Heart right ventricle (tissue), 16 donors: ENCODE measurements at regions not wholly inside any gene's neighbourhood (a gene's known extent, or its start where the extent isn't known, plus 50 kb on each side); places are given as distances from the start of the nearest gene placed in this dataset.

Experiments used
- ATAC-seq, 8 donors: fragments of 200-7000 bp; cut with Tn5 transposase; one replicate each; pipeline ENCODE4 v1.9.1; 2020; ENCODE audit warnings: mild to moderate bottlenecking in 8 of 8, moderate library complexity in 8 of 8, moderate number of reproducible peaks in 1 of 8
- DNase-seq, 2 donors: peaks; one replicate each; pipeline ENCODE4 v3.0.0-alpha.2; 2020
- H3K27ac ChIP-seq, 10 donors: fragments of 200-600 bp; sonication (generic) in 2 of 10; one replicate each; pipeline versions ENCODE4 v1.5.0 to v1.8.0; 2020 to 2022; ENCODE audit warnings: mild to moderate bottlenecking in 3 of 10
- H3K27me3 ChIP-seq, 7 donors: fragments of 200-600 bp; one replicate each; pipeline ENCODE4 v1.8.0; 2021 to 2022; ENCODE audit warnings: mild to moderate bottlenecking in 2 of 7
- H3K36me3 ChIP-seq, 9 donors: fragments of 200-600 bp; sonication (generic) in 1 of 9; one replicate each; pipeline versions ENCODE4 v1.5.0 to v1.8.0; 2020 to 2022; ENCODE audit warnings: mild to moderate bottlenecking in 2 of 9
- H3K4me1 ChIP-seq, 9 donors: fragments of 200-600 bp; sonication (generic) in 1 of 9; one replicate each; pipeline versions ENCODE4 v1.5.0 to v1.8.0; 2020 to 2022; ENCODE audit warnings: mild to moderate bottlenecking in 4 of 9
- H3K4me3 ChIP-seq, 10 donors: fragments of 200-600 bp; sonication (generic) in 2 of 10; one replicate each; pipeline versions ENCODE4 v1.5.0 to v1.8.0; 2020 to 2022; ENCODE audit warnings: mild to moderate bottlenecking in 7 of 10, moderate library complexity in 2 of 10
- H3K9me3 ChIP-seq, 11 donors: fragments of 200-600 bp in 10 of 11; sonication (generic) in 2 of 11; one replicate each; pipeline versions ENCODE4 v1.5.0 to v1.8.0; 2013 to 2022; ENCODE audit warnings: mild to moderate bottlenecking in 2 of 11, control low read depth in 1 of 11, moderate library complexity in 1 of 11
- WGBS, 2 donors: extraction: QIAGEN DNeasy Blood & Tissue Kit; methylation state at CpG; one replicate each; pipeline ENCODE4 v1.1.7; 2013; ENCODE audit warnings: inconsistent platforms in 1 of 2; 5-methylcytosine and 5-hydroxymethylcytosine counted together
- intact Hi-C, 10 donors: fragments of 100-400 bp; cut with DNase I; formaldehyde crosslinking; loops; one replicate each; pipeline versions ENCODE4 v1.11.1 to v1.14.2; 2022
- TF ChIP-seq, protein P1 (sequence below), 9 donors: fragments of 200-600 bp; sonication (generic) in 2 of 9; IDR thresholded peaks; one replicate each; pipeline versions ENCODE4 v1.5.0 to v1.8.0; 2021 to 2022; ENCODE audit warnings: antibody characterized with exemption in 9 of 9, mild to moderate bottlenecking in 5 of 9, moderate library complexity in 1 of 9
- donor health status: Arrhythmogenic right ventricular cardiomyopathy.
- donor health status: ischemic (EF 13 %, LVEDD 7.1; RV severe dilation, severe dysfunction).
- donor health status: healthy with polysubstance abuse.
- donor health status: DM: no; HTN: yes; CAD: no.
- donor health status: DM: no; HTN: no; CAD: no.
- donor health status: ischemic (EF 25% LVEDD 6.9; RV normal size, moderate dysfunction).
- donor health status: ischemic (EF 25% LVEDD 5.7; RV mildly dilated, moderate dysfunction).
- donor health status: healthy.
- donor health status: DM: yes; HTN: yes; CAD: no.
- donor health status: Ischemic cardiomyopathy.
- donor health status: ischemic (EF 35%, LVEDD 5.7; RV mildly dilated, moderate dysfunction).
- donor health status: nonischemic (EF 11% LVEDD 7.7; RV severe dilation, severe dysfunction).
- donor health status: DM: yes; HTN: yes; CAD: no.
- donor health status: PGD.
- donor health status: ischemic (EF 29% LVEDD 5.4; RV normal size, mild dysfunction).
- donor health status: nonischemic (EF 23%, LVEDD 6.1; RV moderate dilation, normal function).

DNA sequence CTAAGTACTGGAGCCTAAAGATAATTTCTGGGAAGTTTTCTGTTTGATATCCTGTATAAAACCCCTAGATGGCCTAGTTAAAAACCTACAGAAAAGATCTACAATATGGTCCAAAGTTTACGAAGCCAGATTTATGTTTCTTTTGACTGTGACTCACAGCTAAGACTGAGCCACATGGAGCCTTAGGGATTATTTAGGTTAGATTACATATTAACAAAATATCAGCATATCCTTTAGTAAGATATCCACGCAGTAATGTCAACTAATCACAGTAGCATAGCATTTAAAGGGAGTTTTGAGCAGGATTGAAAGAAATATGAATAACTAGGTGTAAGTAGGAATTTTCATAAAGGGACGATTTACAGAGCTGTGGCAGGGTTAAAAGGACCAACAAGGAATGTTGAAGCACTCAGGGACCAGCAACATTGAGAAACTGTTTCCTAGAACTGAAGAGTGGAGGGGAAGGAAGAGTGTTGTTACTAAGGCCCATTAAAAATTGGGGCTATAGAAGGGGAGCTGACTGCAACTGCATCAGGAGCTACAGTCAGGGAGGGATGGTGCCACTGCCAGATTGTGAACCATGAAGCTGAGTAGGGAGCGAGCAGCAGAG lies 155.5 kb downstream of the DACT1 start:
- 81 to 85% methylated on average over 4 of the region's 4 CpGs for WGBS, 2 donors
- intact Hi-C loops: no loop called here
- peaks cover 0 to 6% (median 0%) of the 10 kb centered on the region in 7 donors for H3K27me3 ChIP-seq
- DNase-seq (no peak), ATAC-seq (no peak)
- peaks cover 0 to 29% (median 3%) of the 10 kb centered on the region in 9 donors for H3K4me1 ChIP-seq
- H3K9me3 ChIP-seq: no peaks in the 10 kb centered on the region
- TF ChIP-seq, protein P1, sequence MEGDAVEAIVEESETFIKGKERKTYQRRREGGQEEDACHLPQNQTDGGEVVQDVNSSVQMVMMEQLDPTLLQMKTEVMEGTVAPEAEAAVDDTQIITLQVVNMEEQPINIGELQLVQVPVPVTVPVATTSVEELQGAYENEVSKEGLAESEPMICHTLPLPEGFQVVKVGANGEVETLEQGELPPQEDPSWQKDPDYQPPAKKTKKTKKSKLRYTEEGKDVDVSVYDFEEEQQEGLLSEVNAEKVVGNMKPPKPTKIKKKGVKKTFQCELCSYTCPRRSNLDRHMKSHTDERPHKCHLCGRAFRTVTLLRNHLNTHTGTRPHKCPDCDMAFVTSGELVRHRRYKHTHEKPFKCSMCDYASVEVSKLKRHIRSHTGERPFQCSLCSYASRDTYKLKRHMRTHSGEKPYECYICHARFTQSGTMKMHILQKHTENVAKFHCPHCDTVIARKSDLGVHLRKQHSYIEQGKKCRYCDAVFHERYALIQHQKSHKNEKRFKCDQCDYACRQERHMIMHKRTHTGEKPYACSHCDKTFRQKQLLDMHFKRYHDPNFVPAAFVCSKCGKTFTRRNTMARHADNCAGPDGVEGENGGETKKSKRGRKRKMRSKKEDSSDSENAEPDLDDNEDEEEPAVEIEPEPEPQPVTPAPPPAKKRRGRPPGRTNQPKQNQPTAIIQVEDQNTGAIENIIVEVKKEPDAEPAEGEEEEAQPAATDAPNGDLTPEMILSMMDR (IDR thresholded peaks at IDR 0.05): no peak
- no peak overlapping the region for H3K27ac ChIP-seq
- no peaks in the 10 kb centered on the region for H3K36me3 ChIP-seq
- no peak overlapping the region for H3K4me3 ChIP-seq

DNA sequence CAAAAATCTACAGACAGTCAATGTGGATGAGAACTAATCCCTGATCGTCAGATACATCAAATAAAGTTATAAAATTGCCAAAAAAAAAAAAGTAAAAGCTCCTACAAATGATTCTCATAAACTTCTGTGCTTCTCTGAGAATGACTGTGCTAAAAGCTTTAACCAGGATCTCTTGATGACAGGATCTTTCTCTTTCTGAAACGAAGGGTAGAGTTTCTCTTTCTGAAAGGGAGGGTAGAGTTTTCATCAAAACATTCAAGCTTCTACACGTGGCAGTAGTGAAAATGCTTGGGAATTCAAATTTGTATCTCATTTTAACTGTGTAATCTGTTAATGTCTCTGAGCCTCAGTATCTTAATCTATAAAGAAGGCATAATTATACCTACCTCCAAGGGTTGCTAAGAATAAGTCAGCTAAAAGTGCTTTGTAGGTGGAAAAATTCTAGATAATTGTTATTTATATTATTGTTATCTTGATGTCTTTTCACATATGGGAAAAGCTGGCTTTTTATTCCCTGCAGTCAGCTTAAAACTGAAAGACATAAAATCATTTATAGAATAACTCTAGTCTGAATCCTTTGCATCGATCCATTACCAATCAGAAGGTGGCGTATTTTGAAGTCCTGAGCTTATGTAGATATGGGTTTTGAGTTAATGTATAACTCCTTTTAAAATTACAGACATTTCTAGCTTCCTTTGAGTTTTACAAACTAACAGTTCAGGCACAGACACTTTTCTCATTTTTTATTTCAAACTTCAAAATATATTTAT lies 157.4 kb downstream of the DACT1 start:
- TF ChIP-seq, protein P1 (IDR thresholded peaks at IDR 0.05): no peak
- Histone ChIP-seq H3K36me3 (no peaks in the 10 kb centered on the region), H3K27ac (no peak overlapping the region), H3K4me3 (no peak overlapping the region), H3K27me3 (peaks cover 0 to 6% (median 0%) of the 10 kb centered on the region in 7 donors), H3K9me3 (no peaks in the 10 kb centered on the region), H3K4me1 (peaks cover 0 to 14% (median 0%) of the 10 kb centered on the region in 9 donors)
- intact Hi-C loops: no loop called here
- WGBS, 2 donors: 70 to 76% methylated on average over 5 of the region's 5 CpGs
- no peak for ATAC-seq
- no peak for DNase-seq

DNA sequence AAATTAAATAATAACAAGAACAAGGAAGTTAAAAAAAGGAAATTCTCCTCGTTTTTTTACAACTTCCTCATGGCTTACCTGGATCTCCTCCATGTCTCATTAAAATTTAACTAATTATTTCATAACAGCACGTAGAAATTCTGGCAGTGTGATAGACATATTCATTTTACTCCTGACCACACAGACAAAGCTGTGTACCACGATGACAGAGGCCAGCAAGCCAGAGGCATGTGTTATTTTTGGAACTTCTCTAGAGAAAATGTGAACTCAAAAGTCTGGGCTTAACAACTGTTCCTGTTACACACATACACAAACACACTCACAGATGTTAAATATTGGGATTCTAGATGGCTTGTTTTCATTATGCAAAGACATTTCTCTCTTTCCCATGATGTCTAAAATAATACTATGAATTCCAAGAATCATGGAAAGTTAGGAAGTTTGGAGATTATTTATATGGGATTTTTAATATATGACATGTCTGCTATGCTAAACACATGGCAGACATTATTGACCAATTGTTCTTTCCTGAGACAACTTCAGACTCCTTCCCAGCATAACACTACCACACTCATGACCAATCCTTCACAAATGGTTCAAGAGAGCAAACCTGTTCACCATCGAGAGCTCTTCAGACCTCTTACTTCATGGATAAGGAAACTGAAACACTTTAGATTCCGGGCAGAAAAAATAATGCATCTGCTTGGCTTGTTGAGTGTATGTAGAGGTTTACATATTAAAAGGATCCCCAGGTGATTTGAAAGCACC lies 158.7 kb downstream of the DACT1 start:
- ATAC-seq: no peak
- H3K4me3 ChIP-seq: no peak overlapping the region
- intact Hi-C loops: no loop called here

DNA sequence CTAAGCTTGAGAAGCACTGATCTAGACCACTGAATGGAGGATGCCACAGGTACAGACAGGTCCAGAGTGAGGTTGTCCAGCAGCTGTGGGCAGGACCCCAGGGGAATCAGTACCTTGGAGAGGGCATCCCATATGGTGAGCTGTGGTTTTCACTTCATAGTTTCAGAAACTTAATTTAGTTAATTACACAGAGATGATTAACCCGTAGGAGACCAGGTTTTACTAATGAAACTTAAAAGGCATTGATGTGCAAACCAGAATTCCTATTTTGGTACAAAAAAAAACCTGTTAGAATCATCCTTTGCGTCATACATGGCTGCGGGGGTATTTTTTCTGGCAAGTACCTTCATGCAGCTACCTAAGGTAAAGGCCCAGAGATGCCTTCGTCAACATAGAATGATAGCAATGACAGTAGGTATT lies 159.3 kb downstream of the DACT1 start:
- TF ChIP-seq, protein P1 (IDR thresholded peaks at IDR 0.05): no peak
- DNase-seq (no peak), ATAC-seq (no peak)
- no peaks in the 10 kb centered on the region for H3K9me3 ChIP-seq
- intact Hi-C loops: no loop called here
- no peaks in the 10 kb centered on the region for H3K36me3 ChIP-seq
- H3K27me3 ChIP-seq: peaks cover 0 to 6% (median 0%) of the 10 kb centered on the region in 7 donors
- WGBS, 2 donors: 83 to 85% methylated on average over 4 of the region's 4 CpGs
- no peak overlapping the region for H3K27ac ChIP-seq
- no peak overlapping the region for H3K4me3 ChIP-seq
- peaks cover 0 to 14% (median 0%) of the 10 kb centered on the region in 9 donors for H3K4me1 ChIP-seq

More for the DNA sequence above, 158.7 kb downstream of the DACT1 start:
- Histone ChIP-seq H3K36me3 (no peaks in the 10 kb centered on the region), H3K27ac (no peak overlapping the region), H3K4me1 (peaks cover 0 to 14% (median 0%) of the 10 kb centered on the region in 9 donors), H3K9me3 (no peaks in the 10 kb centered on the region), H3K27me3 (peaks cover 0 to 6% (median 0%) of the 10 kb centered on the region in 7 donors)
- TF ChIP-seq, protein P1 (IDR thresholded peaks at IDR 0.05): no peak
- DNase-seq: no peak
- WGBS, 2 donors: 44% methylated on average over 5 of the region's 5 CpGs
